SK-N-MC (cell line): ENCODE measurements at regions not wholly inside any gene's neighbourhood (a gene's known extent, or its start where the extent isn't known, plus 50 kb on each side); places are given as distances from the start of the nearest gene placed in this dataset.

Experiments used
- DNase-seq: peaks from one replicate; pipeline ENCODE4 v3.0.0-alpha.2; 2011; ENCODE audit warnings: low read depth, low spot score
- H3K27ac ChIP-seq: fragments of 200-600 bp; sonication (generic); 2 replicates; pipeline ENCODE4 v1.5.1; 2016; ENCODE audit warnings: mixed run types
- H3K36me3 ChIP-seq: fragments of 200-600 bp; sonication (generic); 2 replicates; pipeline ENCODE4 v1.6.1; 2017; ENCODE audit warnings: antibody characterized with exemption, low read length, mixed read lengths; ENCODE audit not compliant: insufficient read depth
- H3K4me3 ChIP-seq: fragments of 200-600 bp; sonication (generic); 2 replicates; pipeline ENCODE4 v1.5.1; 2016
- H3K9ac ChIP-seq: fragments of 200-600 bp; sonication (generic); 2 replicates; pipeline ENCODE4 v1.8.0; 2017; ENCODE audit warnings: mixed run types, mixed read lengths; ENCODE audit not compliant: insufficient read length
- H3K9me3 ChIP-seq: fragments of 200-600 bp; sonication (generic); 2 replicates; pipeline ENCODE4 v1.6.1; 2017; ENCODE audit warnings: low read depth, mild to moderate bottlenecking, antibody characterized with exemption, low read length, moderate library complexity, mixed read lengths
- EZH2 ChIP-seq: fragments of 200-600 bp; sonication (generic); IDR thresholded peaks from one replicate; pipeline ENCODE4 v1.6.1; 2017; ENCODE audit warnings: antibody characterized with exemption
- FOXP2 ChIP-seq: optimal IDR thresholded peaks from 2 replicates; pipeline ENCODE3; 2011; ENCODE audit warnings: mild to moderate bottlenecking, moderate library complexity; ENCODE audit not compliant: insufficient read depth; ENCODE audit errors: extremely low read length, control extremely low read depth
- POLR2AphosphoS5 ChIP-seq: IDR thresholded peaks from 2 replicates; pipeline ENCODE4 v1.6.1; 2012; ENCODE audit warnings: mild to moderate bottlenecking, low read depth, low read length, borderline replicate concordance

- TF ChIP-seq FOXP2 (no peak), EZH2 (no peak), POLR2AphosphoS5 (no peak)
- H3K9me3 ChIP-seq, result no peaks in the 10 kb centered on the region
- no peak for DNase-seq
These were observed 138.0 kb downstream of the TAF11L14 start for GRCh38 chr5:17772232-17772631.

GRCh38 chr5:17785774-17786173 is 151.5 kb downstream of the TAF11L14 start:
- TF ChIP-seq POLR2AphosphoS5, result no peak
- no peak for TF ChIP-seq FOXP2
- TF ChIP-seq EZH2, result no peak
- H3K4me3 ChIP-seq, result no peak overlapping the region
- no peak for DNase-seq
- H3K36me3 ChIP-seq, result no peaks in the 10 kb centered on the region
- H3K27ac ChIP-seq, result no peak overlapping the region
- no peaks in the 10 kb centered on the region for H3K9me3 ChIP-seq
- H3K9ac ChIP-seq, result no peak overlapping the region

More at GRCh38 chr5:17772232-17772631, 138.0 kb downstream of the TAF11L14 start:
- Histone ChIP-seq H3K36me3 (no peaks in the 10 kb centered on the region), H3K27ac (no peak overlapping the region), H3K9ac (no peak overlapping the region), H3K4me3 (no peak overlapping the region)

- Histone ChIP-seq H3K9ac (no peak overlapping the region), H3K36me3 (no peaks in the 10 kb centered on the region), H3K27ac (no peak overlapping the region), H3K4me3 (no peak overlapping the region), H3K9me3 (no peaks in the 10 kb centered on the region)
- TF ChIP-seq EZH2 (no peak), POLR2AphosphoS5 (no peak), FOXP2 (no peak)
- DNase-seq, result no peak
These were observed 154.1 kb downstream of the TAF11L14 start for GRCh38 chr5:17788351-17788750.

GRCh38 chr5:17794201-17794600 is 159.9 kb downstream of the TAF11L14 start:
- no peak for TF ChIP-seq FOXP2
- TF ChIP-seq POLR2AphosphoS5, result no peak
- no peak for TF ChIP-seq EZH2

GRCh38 chr5:17794815-17795214 is 160.6 kb downstream of the TAF11L14 start:
- Histone ChIP-seq H3K9ac (no peak overlapping the region), H3K36me3 (no peaks in the 10 kb centered on the region), H3K27ac (no peak overlapping the region), H3K9me3 (no peaks in the 10 kb centered on the region), H3K4me3 (no peak overlapping the region)
- TF ChIP-seq FOXP2 (no peak), POLR2AphosphoS5 (no peak), EZH2 (no peak)
- DNase-seq, result no peak

More at GRCh38 chr5:17794201-17794600, 159.9 kb downstream of the TAF11L14 start:
- no peaks in the 10 kb centered on the region for H3K36me3 ChIP-seq
- no peak overlapping the region for H3K27ac ChIP-seq
- H3K9me3 ChIP-seq, result no peaks in the 10 kb centered on the region
- H3K9ac ChIP-seq, result no peak overlapping the region
- no peak overlapping the region for H3K4me3 ChIP-seq
- no peak for DNase-seq

GRCh38 chr5:17796142-17796541 is 161.9 kb downstream of the TAF11L14 start:
- TF ChIP-seq FOXP2 (no peak), EZH2 (no peak), POLR2AphosphoS5 (no peak)
- Histone ChIP-seq H3K9me3 (no peaks in the 10 kb centered on the region), H3K36me3 (no peaks in the 10 kb centered on the region), H3K4me3 (no peak overlapping the region), H3K9ac (no peak overlapping the region), H3K27ac (no peak overlapping the region)
- no peak for DNase-seq

- no peaks in the 10 kb centered on the region for H3K36me3 ChIP-seq
- no peak for DNase-seq
- no peak overlapping the region for H3K4me3 ChIP-seq
- no peak overlapping the region for H3K27ac ChIP-seq
- no peaks in the 10 kb centered on the region for H3K9me3 ChIP-seq
- H3K9ac ChIP-seq, result no peak overlapping the region
- no peak for TF ChIP-seq EZH2
- TF ChIP-seq POLR2AphosphoS5, result no peak
- no peak for TF ChIP-seq FOXP2
These were observed 162.6 kb downstream of the TAF11L14 start for GRCh38 chr5:17796757-17797396.

GRCh38 chr5:17799521-17799920 is 165.3 kb downstream of the TAF11L14 start:
- Histone ChIP-seq H3K36me3 (no peaks in the 10 kb centered on the region), H3K9me3 (no peaks in the 10 kb centered on the region), H3K27ac (no peak overlapping the region), H3K4me3 (no peak overlapping the region), H3K9ac (no peak overlapping the region)
- DNase-seq, result no peak
- no peak for TF ChIP-seq POLR2AphosphoS5
- TF ChIP-seq EZH2, result no peak
- no peak for TF ChIP-seq FOXP2

GRCh38 chr5:17801595-17801994 is 167.3 kb downstream of the TAF11L14 start:
- H3K4me3 ChIP-seq, result peak overlapping the region; percentile 63; the same call in 1 of the 2 replicates
- no peak overlapping the region for H3K27ac ChIP-seq
- TF ChIP-seq EZH2 (no peak), POLR2AphosphoS5 (no peak), FOXP2 (no peak)
- DNase-seq, result no peak
- H3K9me3 ChIP-seq, result no peaks in the 10 kb centered on the region
- no peak overlapping the region for H3K9ac ChIP-seq
- H3K36me3 ChIP-seq, result no peaks in the 10 kb centered on the region
